GM18870 (cell line): ENCODE measurements at regions not wholly inside any gene's neighbourhood (a gene's known extent, or its start where the extent isn't known, plus 50 kb on each side); places are given as distances from the start of the nearest gene placed in this dataset.

Source experiments
- ATAC-seq: cut with Tn5 transposase; IDR thresholded peaks from one replicate; pipeline ENCODE4 v1.9.1; 2021; ENCODE audit warnings: moderate library complexity; ENCODE audit not compliant: unreplicated experiment

DNA sequence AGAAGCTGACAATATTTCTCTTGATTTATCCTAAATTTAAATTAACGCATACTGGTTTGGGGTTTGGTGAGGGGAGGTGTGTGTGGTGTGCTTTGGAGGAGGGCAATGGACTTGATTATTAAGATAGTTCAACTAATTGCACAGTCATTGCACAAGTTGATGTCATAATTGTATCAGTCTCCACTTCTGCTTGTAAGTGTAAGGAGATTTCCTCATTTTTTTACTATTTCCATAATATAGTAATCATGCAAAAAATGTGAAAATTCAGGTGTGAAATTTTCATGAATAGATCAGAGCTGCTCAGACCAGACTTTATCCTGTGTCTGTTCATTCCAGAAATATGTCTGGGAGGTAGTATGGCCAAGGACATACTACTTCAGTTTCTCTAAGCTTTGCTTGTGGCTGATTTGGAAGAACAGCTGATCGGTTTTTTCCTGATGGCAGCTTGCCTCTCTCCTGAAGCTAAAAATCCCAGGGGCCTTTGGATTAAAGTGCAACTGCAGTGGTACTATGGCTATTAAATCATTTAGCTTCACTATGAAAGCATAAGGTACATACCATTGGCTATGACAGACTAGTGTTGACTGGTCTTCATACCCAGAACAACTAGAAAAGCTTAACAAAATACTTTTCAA is 201.8 kb upstream of the MIR17HG start:
- ATAC-seq = no peak

DNA sequence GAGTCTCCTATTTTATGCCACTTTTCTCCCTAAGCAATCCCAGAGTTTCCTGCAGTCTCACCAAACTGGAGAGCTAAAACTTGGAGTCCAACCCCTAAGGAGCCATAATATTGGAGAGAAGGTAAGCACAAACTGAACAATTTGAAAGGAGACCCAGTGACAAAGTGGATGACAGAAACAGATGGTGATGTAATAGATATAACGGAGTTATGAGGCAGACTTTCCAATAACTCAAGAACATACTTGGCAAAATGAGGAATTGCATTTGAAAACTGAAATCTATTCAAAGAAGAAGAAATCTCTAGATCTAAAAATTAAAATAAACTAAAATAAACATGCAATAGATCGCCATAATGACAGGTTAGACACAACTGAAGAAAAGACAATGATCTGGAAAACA is 200.9 kb upstream of the MIR17HG start:
- ATAC-seq = no peak

- no peak for ATAC-seq
These were observed 199.4 kb upstream of the MIR17HG start for GRCh38 chr13:91148098-91148497.

- no peak for ATAC-seq
These were observed 195.6 kb upstream of the MIR17HG start for GRCh38 chr13:91151921-91152320.

DNA sequence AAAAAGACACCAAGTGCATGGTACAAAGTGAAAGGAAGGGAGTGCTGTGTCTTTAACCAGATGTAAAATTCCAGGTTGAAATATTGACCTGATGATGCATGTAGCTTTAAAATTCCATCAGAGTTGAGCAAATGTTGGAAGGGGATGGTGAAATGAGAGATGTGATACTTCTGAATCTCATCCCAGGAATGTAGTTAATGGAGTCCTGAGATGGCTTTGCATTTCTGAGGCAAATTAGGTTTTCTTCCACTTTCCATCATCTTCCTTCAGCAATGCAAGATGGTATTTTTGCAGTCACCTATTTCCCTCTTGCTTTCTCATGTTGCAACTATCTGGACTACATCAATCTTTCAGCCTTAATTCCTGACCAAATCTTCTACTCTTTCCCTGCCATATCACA is 194.1 kb upstream of the MIR17HG start:
- no peak for ATAC-seq

DNA sequence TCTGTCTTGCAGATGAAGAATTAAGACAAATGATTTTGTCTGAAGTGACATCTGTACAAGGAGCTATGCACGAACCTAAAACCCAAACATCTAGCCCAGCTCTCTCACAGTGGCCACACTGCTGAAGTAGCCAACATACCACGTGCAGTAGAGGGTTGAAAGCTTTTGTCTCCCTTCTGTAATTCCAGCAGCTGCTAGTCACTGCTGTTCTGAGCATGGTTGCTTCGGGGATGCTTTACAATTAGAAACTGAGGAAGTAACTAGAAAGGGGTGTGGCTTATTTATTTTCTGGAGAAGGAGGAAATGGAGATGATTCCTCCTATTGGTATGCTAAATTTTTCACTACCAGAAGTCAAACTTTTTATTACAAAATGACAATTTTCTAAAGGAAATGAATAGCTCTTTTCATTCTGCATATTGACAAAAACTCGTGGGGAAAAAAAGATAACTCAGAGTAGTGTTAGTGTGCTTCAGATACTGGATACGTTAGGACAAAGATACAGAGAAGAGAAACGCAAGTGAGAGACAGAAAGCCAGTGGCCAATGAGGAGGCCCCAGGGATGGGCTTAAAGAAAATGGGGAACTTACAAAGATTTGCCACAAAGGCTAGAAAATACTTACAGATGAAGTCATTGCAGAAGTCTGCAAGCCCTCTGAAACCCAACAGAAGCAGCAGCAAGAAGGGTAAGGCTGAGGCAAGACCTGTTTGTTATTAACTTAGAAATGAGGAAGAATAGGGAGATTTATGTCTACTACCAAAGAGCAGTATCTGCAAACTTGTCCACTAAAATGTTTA is 192.7 kb upstream of the MIR17HG start:
- ATAC-seq = peak; percentile 91

DNA sequence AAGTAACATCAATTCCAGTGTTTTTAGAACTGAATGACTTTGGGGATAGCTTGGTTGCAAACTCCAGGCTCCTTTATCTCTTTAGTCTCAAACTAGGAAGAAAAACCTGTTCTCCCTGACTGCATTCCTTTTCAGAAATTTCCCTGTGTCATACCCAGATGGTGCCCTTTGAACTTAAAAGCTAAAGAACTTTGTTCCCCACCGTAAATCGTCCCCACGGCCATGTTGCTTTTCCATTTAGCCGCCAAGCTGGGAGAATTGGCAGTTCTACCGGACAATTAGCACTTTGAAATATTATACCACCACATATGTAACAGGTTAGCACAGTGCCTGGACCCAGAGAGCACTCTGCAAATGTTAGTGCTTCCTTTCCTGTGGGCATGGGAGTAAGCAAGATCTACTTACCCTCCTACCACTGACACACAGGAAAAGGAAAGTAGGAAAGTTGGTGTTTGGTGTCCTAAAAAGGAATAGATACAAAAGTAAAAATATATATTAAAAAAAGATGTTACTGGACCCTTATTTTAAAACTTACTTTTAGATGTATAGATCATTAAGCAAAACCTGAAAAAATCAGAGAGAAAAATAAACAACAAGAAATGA is 191.9 kb upstream of the MIR17HG start:
- no peak for ATAC-seq

GRCh38 chr13:91157273-91158016 is 190.0 kb upstream of the MIR17HG start:
- no peak for ATAC-seq

DNA sequence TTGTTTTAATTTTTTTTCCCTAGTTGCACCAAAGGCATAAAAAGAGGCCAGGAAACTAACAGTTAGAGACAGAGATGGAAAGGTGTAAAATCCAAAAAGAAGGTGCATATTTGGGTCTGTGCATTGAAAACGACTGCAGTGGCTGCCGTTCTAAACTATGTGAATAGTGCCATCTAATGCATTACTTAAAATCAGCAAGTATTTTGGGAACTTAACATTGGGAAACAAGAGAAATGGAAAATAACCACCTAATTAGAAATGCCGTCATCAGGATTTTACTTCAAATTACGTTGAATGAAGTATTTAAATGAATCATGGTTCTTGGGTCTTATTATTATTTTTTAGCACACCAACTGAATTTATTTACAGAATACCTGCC is 189.5 kb upstream of the MIR17HG start:
- ATAC-seq = no peak

DNA sequence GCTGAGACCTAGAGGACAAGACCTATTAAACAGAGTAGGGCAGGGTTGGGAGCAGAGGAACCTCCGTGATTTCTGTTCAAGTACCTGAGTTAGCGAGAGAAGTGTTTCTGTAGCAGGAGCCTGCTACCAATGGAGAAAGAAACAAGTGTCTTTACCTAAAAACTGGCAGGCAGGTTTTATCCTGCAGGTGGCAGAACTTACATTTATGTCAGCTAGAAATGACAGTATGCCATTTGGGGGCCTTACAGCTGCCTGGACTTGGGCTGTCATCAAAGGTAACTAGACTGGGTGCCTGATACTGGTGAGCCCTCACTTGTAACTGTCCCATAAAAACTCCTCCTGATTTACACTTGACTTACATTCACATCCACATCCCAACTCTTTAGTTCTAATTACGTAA is 185.3 kb upstream of the MIR17HG start:
- ATAC-seq = no peak

GRCh38 chr13:91162589-91162988 is 184.9 kb upstream of the MIR17HG start:
- no peak for ATAC-seq

- ATAC-seq = no peak
These were observed 181.7 kb upstream of the MIR17HG start for GRCh38 chr13:91165758-91166157.

- no peak for ATAC-seq
These were observed 180.6 kb upstream of the MIR17HG start for GRCh38 chr13:91166714-91167511.

- no peak for ATAC-seq
These were observed 179.6 kb upstream of the MIR17HG start for GRCh38 chr13:91167706-91168385.

- ATAC-seq = no peak
These were observed 179.1 kb upstream of the MIR17HG start for GRCh38 chr13:91168386-91168711.

- ATAC-seq = no peak
These were observed 178.0 kb upstream of the MIR17HG start for GRCh38 chr13:91169321-91170050.

GRCh38 chr13:91172160-91172559 is 175.3 kb upstream of the MIR17HG start:
- no peak for ATAC-seq

- no peak for ATAC-seq
These were observed 172.5 kb upstream of the MIR17HG start for GRCh38 chr13:91174886-91175501.

- ATAC-seq = no peak
These were observed 169.4 kb upstream of the MIR17HG start for GRCh38 chr13:91178099-91178498.
